ENCODE measurements at regions not wholly inside any gene's neighbourhood (a gene's known extent, or its start where the extent isn't known, plus 50 kb on each side); places are given as distances from the start of the nearest gene placed in this dataset.
A peak's percentile ranks its signal among the peaks of the same experiment; 100 is the strongest.

GRCh38 chr13:72657379-72657778 is 70.0 kb downstream of the MZT1 start:
- 0 out of 2 replicates have a peak overlapping the region, but pooled peaks have one; percentile 23 for H2AFZ ChIP-seq (ENCODE audit: low read length)
- no peaks in the 10 kb centered on the region for H3K4me1 ChIP-seq (ENCODE audit: low read length)
- no peaks in the 10 kb centered on the region for H3F3A ChIP-seq (ENCODE audit: insufficient read depth, low read length)
- H3K79me2 ChIP-seq (ENCODE audit: low read length), result no peaks in the 10 kb centered on the region
- H3K9ac ChIP-seq (ENCODE audit: low read length), result no peak overlapping the region
- H4K20me1 ChIP-seq (ENCODE audit: insufficient read depth, low read length), result no peaks in the 10 kb centered on the region
- no peaks in the 10 kb centered on the region for H3K27me3 ChIP-seq (replicated peaks; ENCODE audit: insufficient read depth, low read length)
- no peaks in the 10 kb centered on the region for H3K9me2 ChIP-seq (replicated peaks; ENCODE audit: insufficient read depth, low read length)
- no peaks in the 10 kb centered on the region for H3K36me3 ChIP-seq (replicated peaks; ENCODE audit: insufficient read depth, low read length)
- H3K27ac ChIP-seq (ENCODE audit: low read length), result no peak overlapping the region
- no peak overlapping the region for H3K4me3 ChIP-seq (ENCODE audit: low read length)
- DNase-seq, result peak; percentile 21
- no peaks in the 10 kb centered on the region for H3K9me3 ChIP-seq (replicated peaks; ENCODE audit: insufficient read depth, low read length)
- H3K4me2 ChIP-seq (ENCODE audit: low read depth, low read length), result peak overlapping the region; percentile 24; the same call in 1 of the 2 replicates
- TF ChIP-seq EZH2phosphoT487 (IDR thresholded peaks at IDR 0.05; ENCODE audit: low read length) (no peak), CTCF (IDR thresholded peaks at IDR 0.05; ENCODE audit: low read length) (no peak), EZH2 (optimal IDR thresholded peaks at IDR 0.05; ENCODE audit: low read depth, low read length) (no peak)

- no peaks in the 10 kb centered on the region for H3F3A ChIP-seq (ENCODE audit: insufficient read depth, low read length)
- TF ChIP-seq EZH2phosphoT487 (IDR thresholded peaks at IDR 0.05; ENCODE audit: low read length) (no peak), EZH2 (optimal IDR thresholded peaks at IDR 0.05; ENCODE audit: low read depth, low read length) (no peak), CTCF (IDR thresholded peaks at IDR 0.05; ENCODE audit: low read length) (no peak)
- H3K79me2 ChIP-seq (ENCODE audit: low read length), result no peaks in the 10 kb centered on the region
- H2AFZ ChIP-seq (ENCODE audit: low read length), result no peak overlapping the region
- no peak overlapping the region for H3K4me2 ChIP-seq (ENCODE audit: low read depth, low read length)
- no peak overlapping the region for H3K4me3 ChIP-seq (ENCODE audit: low read length)
- no peaks in the 10 kb centered on the region for H3K36me3 ChIP-seq (replicated peaks; ENCODE audit: insufficient read depth, low read length)
- H4K20me1 ChIP-seq (ENCODE audit: insufficient read depth, low read length), result no peaks in the 10 kb centered on the region
- H3K9ac ChIP-seq (ENCODE audit: low read length), result no peak overlapping the region
- H3K4me1 ChIP-seq (ENCODE audit: low read length), result no peaks in the 10 kb centered on the region
- DNase-seq, result no peak
- H3K9me2 ChIP-seq (replicated peaks; ENCODE audit: insufficient read depth, low read length), result no peaks in the 10 kb centered on the region
- H3K27me3 ChIP-seq (replicated peaks; ENCODE audit: insufficient read depth, low read length), result no peaks in the 10 kb centered on the region
- H3K27ac ChIP-seq (ENCODE audit: low read length), result no peak overlapping the region
- no peaks in the 10 kb centered on the region for H3K9me3 ChIP-seq (replicated peaks; ENCODE audit: insufficient read depth, low read length)
Observed at GRCh38 chr13:72656357-72656756, 71.1 kb downstream of the MZT1 start.

GRCh38 chr13:72653506-72653905 is 73.9 kb downstream of the MZT1 start:
- Histone ChIP-seq H3F3A (ENCODE audit: insufficient read depth, low read length) (no peaks in the 10 kb centered on the region), H3K4me1 (ENCODE audit: low read length) (no peaks in the 10 kb centered on the region), H3K79me2 (ENCODE audit: low read length) (no peaks in the 10 kb centered on the region), H3K4me2 (ENCODE audit: low read depth, low read length) (no peak overlapping the region), H3K27ac (ENCODE audit: low read length) (no peak overlapping the region), H3K9ac (ENCODE audit: low read length) (no peak overlapping the region), H3K36me3 (replicated peaks; ENCODE audit: insufficient read depth, low read length) (no peaks in the 10 kb centered on the region), H3K9me3 (replicated peaks; ENCODE audit: insufficient read depth, low read length) (no peaks in the 10 kb centered on the region), H3K9me2 (replicated peaks; ENCODE audit: insufficient read depth, low read length) (no peaks in the 10 kb centered on the region), H3K4me3 (ENCODE audit: low read length) (no peak overlapping the region), H2AFZ (ENCODE audit: low read length) (no peak overlapping the region), H3K27me3 (replicated peaks; ENCODE audit: insufficient read depth, low read length) (no peaks in the 10 kb centered on the region), H4K20me1 (ENCODE audit: insufficient read depth, low read length) (no peaks in the 10 kb centered on the region)
- no peak for DNase-seq
- TF ChIP-seq CTCF (IDR thresholded peaks at IDR 0.05; ENCODE audit: low read length) (no peak), EZH2phosphoT487 (IDR thresholded peaks at IDR 0.05; ENCODE audit: low read length) (no peak), EZH2 (optimal IDR thresholded peaks at IDR 0.05; ENCODE audit: low read depth, low read length) (no peak)
